ENCODE measurements at regions not wholly inside any gene's neighbourhood (a gene's known extent, or its start where the extent isn't known, plus 50 kb on each side); places are given as distances from the start of the nearest gene placed in this dataset.
"Not testable (repeated sequence)": the region's sequence is repeated elsewhere in the genome, so short reads cannot be mapped to it uniquely, and the experiment has no call there.

GRCh38 chr11:109961261-109961660 is 131.9 kb upstream of the ZC3H12C start:
- Histone ChIP-seq H3K27me3 (ENCODE audit: insufficient read depth, low read length) (no peaks in the 10 kb centered on the region), H3K27ac (ENCODE audit: low read depth, low read length) (no peak overlapping the region), H3K9me3 (ENCODE audit: control insufficient read depth in 1 of 2, low read length in 2 of 2) (no peaks in the 10 kb centered on the region), H3K4me3 (ENCODE audit: low read length in 2 of 2) (no peak overlapping the region), H3K36me3 (ENCODE audit: insufficient read depth, low read length) (no peaks in the 10 kb centered on the region), H3K4me1 (ENCODE audit: insufficient read depth, low read length) (no peaks in the 10 kb centered on the region)
- Mint-ChIP-seq H3K36me3 (no peaks in the 10 kb centered on the region), H3K27ac (no peak overlapping the region), H3K27me3 (no peaks in the 10 kb centered on the region), H3K9me3 (peaks cover 0 to 4% (median under 1%) of the 10 kb centered on the region in 8 donors), H3K4me1 (no peaks in the 10 kb centered on the region), H3K4me3 (peak overlapping the region in 1 of 8 donors; percentile 6)
- ChIA-PET POLR2A (ENCODE audit: partially characterized antibody) (no interaction called here), CTCF (ENCODE audit: partially characterized antibody) (no interaction called here)
- intact Hi-C loops (cut with micrococcal nuclease): no loop called here
- DNase-seq: no peak

- Histone ChIP-seq H3K36me3 (ENCODE audit: insufficient read depth, low read length) (no peaks in the 10 kb centered on the region), H3K27ac (ENCODE audit: low read depth, low read length) (no peak overlapping the region), H3K9me3 (ENCODE audit: control insufficient read depth in 1 of 2, low read length in 2 of 2) (no peaks in the 10 kb centered on the region), H3K4me1 (ENCODE audit: insufficient read depth, low read length) (no peaks in the 10 kb centered on the region), H3K27me3 (ENCODE audit: insufficient read depth, low read length) (no peaks in the 10 kb centered on the region), H3K4me3 (ENCODE audit: low read length in 2 of 2) (no peak overlapping the region)
- no peak overlapping the region for H3K27ac Mint-ChIP-seq
- no peak for DNase-seq
- no peaks in the 10 kb centered on the region for H3K4me1 Mint-ChIP-seq
- H3K9me3 Mint-ChIP-seq: peaks cover 0 to 4% (median 1%) of the 10 kb centered on the region in 8 donors
- H3K36me3 Mint-ChIP-seq: no peaks in the 10 kb centered on the region
- intact Hi-C loops (cut with micrococcal nuclease): no loop called here
- H3K27me3 Mint-ChIP-seq: no peaks in the 10 kb centered on the region
- ChIA-PET CTCF (ENCODE audit: partially characterized antibody) (no interaction called here), POLR2A (ENCODE audit: partially characterized antibody) (no interaction called here)
- H3K4me3 Mint-ChIP-seq: no peak overlapping the region
Observed at GRCh38 chr11:109963101-109963500, 130.1 kb upstream of the ZC3H12C start.

GRCh38 chr11:109964487-109964886 is 128.7 kb upstream of the ZC3H12C start:
- Mint-ChIP-seq H3K4me3 (no peak overlapping the region), H3K9me3 (peaks cover 0 to 7% (median 3%) of the 10 kb centered on the region in 8 donors), H3K27me3 (no peaks in the 10 kb centered on the region), H3K36me3 (no peaks in the 10 kb centered on the region), H3K4me1 (no peaks in the 10 kb centered on the region), H3K27ac (no peak overlapping the region)
- CTCF ChIA-PET (ENCODE audit: partially characterized antibody): no interaction called here
- H3K4me1 ChIP-seq (ENCODE audit: insufficient read depth, low read length): no peaks in the 10 kb centered on the region
- H3K4me3 ChIP-seq (ENCODE audit: low read length in 2 of 2): no peak overlapping the region
- no peak overlapping the region for H3K27ac ChIP-seq (ENCODE audit: low read depth, low read length)
- no peaks in the 10 kb centered on the region for H3K27me3 ChIP-seq (ENCODE audit: insufficient read depth, low read length)
- H3K36me3 ChIP-seq (ENCODE audit: insufficient read depth, low read length): no peaks in the 10 kb centered on the region
- no peak for DNase-seq
- intact Hi-C loops (cut with micrococcal nuclease): no loop called here
- H3K9me3 ChIP-seq (ENCODE audit: control insufficient read depth in 1 of 2, low read length in 2 of 2): no peaks in the 10 kb centered on the region
- POLR2A ChIA-PET (ENCODE audit: partially characterized antibody): no interaction called here

GRCh38 chr11:109965445-109965844 is 127.7 kb upstream of the ZC3H12C start:
- H3K36me3 ChIP-seq (ENCODE audit: insufficient read depth, low read length); POLR2A ChIA-PET (ENCODE audit: partially characterized antibody); H3K27ac Mint-ChIP-seq; intact Hi-C loops (cut with micrococcal nuclease); H3K4me1 ChIP-seq (ENCODE audit: insufficient read depth, low read length); H3K27me3 ChIP-seq (ENCODE audit: insufficient read depth, low read length); CTCF ChIA-PET (ENCODE audit: partially characterized antibody); H3K4me3 Mint-ChIP-seq; H3K36me3 Mint-ChIP-seq; H3K27ac ChIP-seq (ENCODE audit: low read depth, low read length); DNase-seq; H3K4me3 ChIP-seq (ENCODE audit: low read length in 2 of 2); H3K27me3 Mint-ChIP-seq; H3K9me3 ChIP-seq (ENCODE audit: control insufficient read depth in 1 of 2, low read length in 2 of 2); H3K4me1 Mint-ChIP-seq; H3K9me3 Mint-ChIP-seq: not testable (repeated sequence)

GRCh38 chr11:109965926-109966325 is 127.3 kb upstream of the ZC3H12C start:
- H3K27me3 Mint-ChIP-seq; H3K36me3 Mint-ChIP-seq; H3K9me3 ChIP-seq (ENCODE audit: control insufficient read depth in 1 of 2, low read length in 2 of 2); intact Hi-C loops (cut with micrococcal nuclease); H3K4me3 Mint-ChIP-seq; POLR2A ChIA-PET (ENCODE audit: partially characterized antibody); H3K27ac Mint-ChIP-seq; CTCF ChIA-PET (ENCODE audit: partially characterized antibody); H3K4me1 ChIP-seq (ENCODE audit: insufficient read depth, low read length); DNase-seq; H3K36me3 ChIP-seq (ENCODE audit: insufficient read depth, low read length); H3K9me3 Mint-ChIP-seq; H3K27me3 ChIP-seq (ENCODE audit: insufficient read depth, low read length); H3K4me3 ChIP-seq (ENCODE audit: low read length in 2 of 2); H3K27ac ChIP-seq (ENCODE audit: low read depth, low read length); H3K4me1 Mint-ChIP-seq: not testable (repeated sequence)

GRCh38 chr11:109967136-109967535 is 126.1 kb upstream of the ZC3H12C start:
- H3K9me3 Mint-ChIP-seq; H3K36me3 ChIP-seq (ENCODE audit: insufficient read depth, low read length); H3K36me3 Mint-ChIP-seq; DNase-seq; H3K27ac Mint-ChIP-seq; H3K27me3 ChIP-seq (ENCODE audit: insufficient read depth, low read length); H3K27me3 Mint-ChIP-seq; H3K4me3 Mint-ChIP-seq; H3K27ac ChIP-seq (ENCODE audit: low read depth, low read length); POLR2A ChIA-PET (ENCODE audit: partially characterized antibody); H3K4me1 Mint-ChIP-seq; CTCF ChIA-PET (ENCODE audit: partially characterized antibody); H3K9me3 ChIP-seq (ENCODE audit: control insufficient read depth in 1 of 2, low read length in 2 of 2); intact Hi-C loops (cut with micrococcal nuclease); H3K4me3 ChIP-seq (ENCODE audit: low read length in 2 of 2); H3K4me1 ChIP-seq (ENCODE audit: insufficient read depth, low read length): not testable (repeated sequence)

- POLR2A ChIA-PET (ENCODE audit: partially characterized antibody): no interaction called here
- Mint-ChIP-seq H3K27me3 (no peaks in the 10 kb centered on the region), H3K9me3 (peaks cover 0 to 7% (median 2%) of the 10 kb centered on the region in 8 donors), H3K4me3 (no peak overlapping the region), H3K4me1 (no peaks in the 10 kb centered on the region), H3K36me3 (no peaks in the 10 kb centered on the region), H3K27ac (no peak overlapping the region)
- DNase-seq: no peak
- CTCF ChIA-PET (ENCODE audit: partially characterized antibody): no interaction called here
- H3K4me1 ChIP-seq (ENCODE audit: insufficient read depth, low read length): no peaks in the 10 kb centered on the region
- intact Hi-C loops (cut with micrococcal nuclease): no loop called here
- no peak overlapping the region for H3K27ac ChIP-seq (ENCODE audit: low read depth, low read length)
- H3K4me3 ChIP-seq (ENCODE audit: low read length in 2 of 2): no peak overlapping the region
- no peaks in the 10 kb centered on the region for H3K9me3 ChIP-seq (ENCODE audit: control insufficient read depth in 1 of 2, low read length in 2 of 2)
- H3K27me3 ChIP-seq (ENCODE audit: insufficient read depth, low read length): no peaks in the 10 kb centered on the region
- no peaks in the 10 kb centered on the region for H3K36me3 ChIP-seq (ENCODE audit: insufficient read depth, low read length)
Observed at GRCh38 chr11:109968299-109968698, 124.9 kb upstream of the ZC3H12C start.

GRCh38 chr11:109968781-109969180 is 124.4 kb upstream of the ZC3H12C start:
- H3K9me3 Mint-ChIP-seq: peaks cover 0 to 7% (median 2%) of the 10 kb centered on the region in 8 donors
- H3K4me1 Mint-ChIP-seq: no peaks in the 10 kb centered on the region
- no peak for DNase-seq
- H3K4me3 Mint-ChIP-seq: no peak overlapping the region
- H3K36me3 ChIP-seq (ENCODE audit: insufficient read depth, low read length): no peaks in the 10 kb centered on the region
- CTCF ChIA-PET (ENCODE audit: partially characterized antibody): no interaction called here
- H3K4me1 ChIP-seq (ENCODE audit: insufficient read depth, low read length): no peaks in the 10 kb centered on the region
- H3K36me3 Mint-ChIP-seq: no peaks in the 10 kb centered on the region
- POLR2A ChIA-PET (ENCODE audit: partially characterized antibody): no interaction called here
- intact Hi-C loops (cut with micrococcal nuclease): no loop called here
- no peak overlapping the region for H3K4me3 ChIP-seq (ENCODE audit: low read length in 2 of 2)
- H3K27ac Mint-ChIP-seq: no peak overlapping the region
- H3K27me3 ChIP-seq (ENCODE audit: insufficient read depth, low read length): no peaks in the 10 kb centered on the region
- H3K27ac ChIP-seq (ENCODE audit: low read depth, low read length): no peak overlapping the region
- no peaks in the 10 kb centered on the region for H3K9me3 ChIP-seq (ENCODE audit: control insufficient read depth in 1 of 2, low read length in 2 of 2)
- H3K27me3 Mint-ChIP-seq: peaks cover 0 to 3% of the 10 kb centered on the region in 2 donors

Data from CD4-positive, alpha-beta memory T cell (primary cell).